NCI-H446 (cell line): ENCODE measurements at regions not wholly inside any gene's neighbourhood (a gene's known extent, or its start where the extent isn't known, plus 50 kb on each side); places are given as distances from the start of the nearest gene placed in this dataset.

ENCODE experiments used
- DNase-seq, 2 experiments: peaks; one replicate each; lab custom pipeline; 2025; lab: John Stamatoyannopoulos, UW

DNA sequence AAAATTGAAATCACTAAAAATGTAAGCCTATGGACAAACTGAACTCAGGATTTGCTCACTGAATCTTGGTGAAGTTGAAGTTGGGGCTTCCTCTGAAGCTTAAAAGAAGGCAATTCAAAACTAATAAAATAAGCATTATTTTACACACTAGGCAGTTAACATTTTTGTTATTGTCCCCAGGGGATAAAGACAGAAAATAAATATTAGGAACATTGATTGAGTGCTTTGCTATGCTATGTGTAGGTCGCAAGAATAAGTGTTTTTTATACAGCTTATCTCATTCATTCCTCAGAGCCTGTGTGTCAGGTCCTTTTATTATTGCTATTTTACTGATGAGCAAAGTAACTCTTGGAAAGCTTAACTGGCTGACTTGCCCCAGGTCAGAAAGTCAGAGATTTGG is 82.2 kb downstream of the ZNF608 start:
- DNase-seq: no peak

DNA sequence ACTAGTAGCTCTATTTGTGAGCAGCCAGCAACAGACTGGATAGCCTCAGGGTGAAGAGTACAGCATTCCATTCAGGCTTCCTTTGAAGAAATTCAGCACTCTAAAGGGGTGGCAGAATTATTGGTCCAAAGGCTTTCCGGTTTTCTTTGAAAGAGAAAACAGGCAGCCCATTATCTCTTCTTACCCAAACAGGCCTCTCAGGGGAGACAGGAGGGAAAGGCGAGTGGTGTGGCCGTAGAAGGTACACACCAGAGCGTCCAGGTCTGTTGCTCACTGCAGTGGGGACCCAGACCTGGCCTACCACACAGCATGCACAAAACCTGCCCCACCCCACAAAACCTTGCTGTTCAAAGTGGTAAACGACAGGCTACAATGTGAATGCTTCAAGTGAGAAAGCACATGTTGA is 83.3 kb downstream of the ZNF608 start:
- no peak for DNase-seq

DNA sequence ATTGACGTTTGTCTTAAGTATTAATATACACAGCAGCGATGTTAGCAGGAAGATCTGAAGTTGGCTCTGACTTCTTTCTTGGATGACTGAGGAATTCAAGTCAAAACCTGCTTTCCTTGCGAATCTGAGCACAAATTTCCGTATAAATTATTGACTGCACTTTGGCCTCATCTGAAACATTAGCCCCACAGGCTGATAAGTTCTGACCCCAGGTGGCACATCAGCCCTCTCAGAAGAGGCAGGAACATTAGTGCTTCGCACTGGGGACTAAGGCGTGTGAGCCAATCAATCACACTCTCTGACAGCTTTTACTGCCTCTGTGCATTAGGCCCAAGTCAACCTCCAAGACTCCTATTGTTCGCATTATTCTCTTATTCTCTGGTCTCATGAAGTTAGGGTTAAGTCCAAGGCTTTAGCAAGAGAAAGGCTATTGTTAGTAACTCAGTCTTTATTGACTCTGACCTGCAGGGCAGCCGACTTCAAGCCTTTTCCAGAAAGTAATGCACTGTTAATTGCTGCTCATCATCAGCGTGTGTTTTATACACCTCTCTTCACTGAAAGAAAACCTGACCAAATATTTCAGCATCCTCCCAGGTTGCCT is 84.2 kb downstream of the ZNF608 start:
- DNase-seq: peak in 1 of 2 experiments; percentile 25

DNA sequence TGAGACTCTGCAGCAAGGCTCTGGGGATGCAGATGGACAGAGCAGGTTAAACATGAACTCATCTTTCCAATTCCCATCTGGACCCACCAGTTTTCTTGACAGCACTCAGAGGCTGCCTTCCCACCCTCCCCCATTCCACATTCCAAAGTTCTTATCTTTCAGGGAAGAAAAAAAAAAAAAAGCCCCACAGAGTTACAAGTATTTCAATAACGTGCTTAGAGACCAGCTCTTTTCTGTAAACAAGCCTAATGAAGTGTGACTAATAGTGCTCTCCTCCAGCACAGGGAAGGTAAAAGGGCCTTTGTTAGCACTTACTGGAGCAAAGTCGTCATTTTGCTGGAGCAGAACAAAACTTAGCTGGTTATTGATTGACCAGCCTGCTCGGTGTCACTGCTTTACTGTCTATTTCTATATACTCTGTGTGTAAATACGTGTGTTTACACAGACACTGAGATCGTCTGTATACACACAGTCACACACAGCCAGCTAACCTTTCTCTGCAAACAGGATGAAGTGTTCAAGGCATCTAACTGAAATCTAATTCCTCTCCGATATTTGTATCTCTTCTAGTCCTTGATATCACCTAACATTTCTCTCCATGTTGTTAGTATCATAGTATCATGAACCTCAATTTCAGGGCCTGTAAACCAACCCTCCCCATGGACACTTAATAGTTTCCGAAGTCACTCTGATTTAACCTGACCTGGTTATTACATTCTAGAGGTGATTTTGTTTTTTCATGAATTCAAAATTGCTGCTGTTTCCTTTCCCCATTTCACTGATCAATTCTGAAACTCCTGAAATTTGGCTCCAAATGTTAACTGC is 84.9 kb downstream of the ZNF608 start:
- DNase-seq: peak; percentile 64 to 78

GRCh38 chr5:124660229-124661093 is 86.0 kb downstream of the ZNF608 start:
- DNase-seq: no peak

DNA sequence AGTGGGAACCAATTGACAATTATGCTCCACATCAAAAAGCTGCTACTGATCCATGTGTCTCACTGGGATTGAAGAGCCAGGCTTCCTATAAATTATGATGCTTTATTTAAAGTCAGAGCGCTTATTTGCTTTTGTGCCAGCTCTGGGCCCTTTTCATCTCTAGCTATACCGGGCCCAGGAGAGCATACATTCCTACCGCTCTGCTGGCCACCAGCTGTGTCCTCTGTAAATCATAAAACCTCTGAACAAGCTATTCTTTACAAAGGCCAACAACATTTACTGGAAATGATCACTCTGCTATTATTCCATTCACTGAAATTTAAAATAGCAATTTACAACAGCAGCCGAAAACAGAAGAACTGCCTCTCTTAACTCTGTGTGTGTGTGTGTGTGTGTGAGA is 86.6 kb downstream of the ZNF608 start:
- DNase-seq: peak; percentile 14 to 26

DNA sequence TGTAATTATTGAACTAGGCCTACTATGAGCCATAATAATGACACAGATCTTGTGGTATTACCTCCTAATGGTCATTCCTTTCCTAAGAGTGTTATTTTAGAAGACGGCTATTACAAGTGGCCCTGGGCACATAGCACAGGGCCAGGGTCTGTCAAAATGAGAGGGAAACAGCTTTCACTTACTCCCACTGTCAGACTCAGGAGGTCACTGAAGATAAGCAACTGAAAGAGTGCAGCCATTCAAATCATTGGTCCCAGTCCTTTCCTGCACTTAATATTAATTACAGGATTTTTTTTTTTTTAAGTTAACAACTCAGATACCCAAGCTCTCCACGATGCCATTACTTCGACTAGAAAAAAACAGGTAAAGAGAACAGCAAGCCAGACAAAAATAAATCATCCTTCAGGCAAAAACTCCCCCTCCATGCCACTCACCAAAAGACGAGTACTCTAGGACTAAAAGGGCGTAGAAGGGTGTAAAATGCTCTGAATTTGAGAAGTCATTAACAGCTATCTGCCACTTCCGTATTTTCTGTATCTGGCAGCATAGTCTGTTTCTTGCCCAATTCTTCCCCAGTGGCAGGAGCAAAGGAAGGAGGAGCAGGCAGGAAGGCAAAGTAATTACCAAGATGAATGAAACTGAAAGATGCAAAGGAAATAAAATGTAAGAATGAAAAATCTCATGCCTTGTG is 87.4 kb downstream of the ZNF608 start:
- DNase-seq: no peak

DNA sequence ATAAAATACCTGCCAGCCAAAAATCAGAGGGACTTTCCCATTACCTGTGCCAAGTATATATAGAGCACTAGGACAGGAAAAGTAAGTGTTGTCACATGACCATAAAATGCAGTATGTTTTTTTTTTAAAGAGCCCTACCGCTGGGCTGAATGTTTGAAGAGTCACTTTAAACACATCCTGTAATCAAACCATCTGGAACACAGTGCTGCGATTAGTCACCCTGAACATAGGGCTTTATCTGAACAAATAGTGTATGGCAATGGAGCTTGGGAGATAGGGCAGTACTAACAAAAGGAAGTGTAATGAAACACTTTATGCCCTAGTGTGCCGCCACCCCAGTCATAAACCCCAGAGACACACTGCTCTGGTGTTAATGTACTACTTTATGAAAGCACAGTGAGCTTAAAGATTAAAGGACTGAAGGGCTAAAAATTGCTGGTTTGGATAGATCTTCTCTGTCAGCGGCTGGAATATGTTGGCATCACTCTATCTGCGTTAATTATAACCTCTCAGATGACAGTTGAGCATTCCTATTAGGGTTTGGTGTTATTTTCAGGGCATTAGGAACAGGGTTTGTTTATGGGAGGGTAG is 90.4 kb downstream of the ZNF608 start:
- peak; percentile 55 to 73 for DNase-seq

- DNase-seq: peak; percentile 28 to 60
These were observed 91.1 kb downstream of the ZNF608 start for GRCh38 chr5:124655251-124655917.

GRCh38 chr5:124654418-124654817 is 92.0 kb downstream of the ZNF608 start:
- DNase-seq: peak in 1 of 2 experiments; percentile 63

DNA sequence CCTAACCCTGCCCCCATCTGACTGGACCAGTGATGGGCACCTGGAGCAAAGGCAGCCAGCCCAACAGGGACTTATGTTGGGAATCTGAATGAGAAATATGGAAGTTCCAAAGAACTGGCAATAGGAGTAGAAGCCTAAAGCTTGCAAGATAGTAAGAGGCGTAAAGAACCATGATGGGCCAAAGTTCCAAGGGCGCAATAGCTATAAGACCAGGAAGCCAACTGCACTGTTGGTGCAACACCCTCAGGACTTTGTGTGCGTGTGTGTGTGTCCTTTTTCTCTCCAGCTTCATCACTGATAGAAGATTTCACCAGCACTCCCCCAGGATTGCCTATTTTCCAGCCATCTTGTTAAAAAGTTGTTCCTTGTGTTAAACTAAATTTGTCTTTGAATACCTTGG is 92.8 kb downstream of the ZNF608 start:
- DNase-seq: no peak

DNA sequence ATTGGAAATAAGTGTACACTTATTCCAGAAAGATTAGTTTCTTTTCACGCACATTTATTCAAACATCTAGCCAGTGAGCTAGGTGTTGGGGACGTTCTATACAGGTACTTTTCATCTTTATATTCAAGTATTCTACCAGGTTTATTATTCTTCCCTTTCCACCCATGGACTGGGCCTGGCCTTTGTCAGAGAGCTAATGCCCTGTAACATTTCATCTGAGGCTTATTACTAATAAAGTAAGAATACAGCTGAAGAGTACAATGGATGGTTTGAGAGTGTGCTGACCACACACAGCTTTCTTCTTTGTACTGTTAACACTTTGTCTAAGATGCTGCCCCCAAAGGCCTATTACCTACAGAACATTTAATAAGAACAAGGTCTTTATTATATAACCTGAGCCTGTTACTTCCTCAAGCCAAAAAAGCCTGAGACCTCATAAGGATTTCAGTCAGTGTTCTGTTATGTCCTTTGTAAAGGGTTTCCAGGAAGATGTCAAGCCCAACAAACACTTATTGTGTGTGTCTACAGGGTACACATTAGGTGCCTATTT is 93.5 kb downstream of the ZNF608 start:
- DNase-seq: no peak

GRCh38 chr5:124652514-124652819 is 94.0 kb downstream of the ZNF608 start:
- no peak for DNase-seq

DNA sequence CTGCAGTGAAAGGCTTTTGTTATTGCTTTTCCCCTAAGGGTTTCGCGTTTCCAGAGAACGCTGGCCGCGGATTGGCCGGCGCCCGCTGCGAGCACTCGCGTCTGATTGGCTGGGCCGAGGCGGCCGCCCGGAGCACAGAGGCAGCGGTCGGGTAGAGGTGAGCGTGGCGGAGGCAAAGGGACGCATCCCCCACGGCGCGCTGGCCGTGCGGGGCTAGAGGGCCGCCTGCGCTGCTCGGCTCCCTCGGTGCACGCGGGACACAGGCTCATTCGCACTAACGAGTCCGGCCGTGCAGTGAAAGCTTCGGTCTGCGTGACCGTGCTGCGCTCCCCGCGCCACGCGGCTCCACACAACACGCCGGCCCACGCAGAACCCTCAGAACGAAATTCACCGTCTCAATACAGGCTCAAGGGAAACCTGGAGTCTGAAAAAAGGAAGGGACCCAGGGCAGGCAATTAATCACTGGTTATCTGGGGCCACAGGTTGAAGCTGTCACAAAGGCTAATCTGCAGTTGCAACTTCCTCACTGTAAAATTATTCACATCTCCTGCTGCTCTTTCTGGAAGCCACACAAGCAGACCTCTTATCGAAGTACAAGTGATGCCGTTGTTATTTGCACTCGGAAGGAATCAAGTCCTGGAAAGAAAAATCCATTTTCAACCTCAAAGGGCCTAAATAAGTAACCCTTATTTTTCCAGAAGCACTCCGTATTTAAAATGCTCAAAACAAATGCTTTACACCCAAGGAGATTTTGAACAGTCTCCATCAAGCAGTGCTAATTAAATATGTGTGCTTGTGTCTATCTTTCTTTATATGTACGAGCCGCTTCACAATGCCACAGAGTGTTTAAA is 94.6 kb downstream of the ZNF608 start:
- peak; percentile 57 to 87 for DNase-seq

GRCh38 chr5:124650951-124651662 is 95.3 kb downstream of the ZNF608 start:
- no peak for DNase-seq

DNA sequence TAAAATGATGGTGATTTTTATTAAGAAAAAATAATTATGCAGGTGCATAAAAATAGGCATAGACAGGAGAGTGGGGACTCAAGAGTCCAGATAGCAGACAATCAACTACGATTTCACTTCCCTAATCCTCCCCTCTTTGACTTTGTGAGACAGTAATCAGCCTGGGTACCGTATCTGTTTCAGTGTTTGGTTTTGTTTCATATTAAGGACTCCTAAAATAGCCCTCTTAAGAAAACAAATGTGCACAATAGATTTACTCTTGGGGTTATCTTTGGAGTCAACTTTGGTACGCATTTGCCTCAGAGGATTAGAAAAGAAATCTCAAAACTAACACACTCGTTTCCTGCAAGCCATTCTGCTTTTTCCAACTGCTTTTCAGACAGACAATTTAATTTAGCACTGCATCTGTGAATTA is 96.3 kb downstream of the ZNF608 start:
- DNase-seq: no peak

DNA sequence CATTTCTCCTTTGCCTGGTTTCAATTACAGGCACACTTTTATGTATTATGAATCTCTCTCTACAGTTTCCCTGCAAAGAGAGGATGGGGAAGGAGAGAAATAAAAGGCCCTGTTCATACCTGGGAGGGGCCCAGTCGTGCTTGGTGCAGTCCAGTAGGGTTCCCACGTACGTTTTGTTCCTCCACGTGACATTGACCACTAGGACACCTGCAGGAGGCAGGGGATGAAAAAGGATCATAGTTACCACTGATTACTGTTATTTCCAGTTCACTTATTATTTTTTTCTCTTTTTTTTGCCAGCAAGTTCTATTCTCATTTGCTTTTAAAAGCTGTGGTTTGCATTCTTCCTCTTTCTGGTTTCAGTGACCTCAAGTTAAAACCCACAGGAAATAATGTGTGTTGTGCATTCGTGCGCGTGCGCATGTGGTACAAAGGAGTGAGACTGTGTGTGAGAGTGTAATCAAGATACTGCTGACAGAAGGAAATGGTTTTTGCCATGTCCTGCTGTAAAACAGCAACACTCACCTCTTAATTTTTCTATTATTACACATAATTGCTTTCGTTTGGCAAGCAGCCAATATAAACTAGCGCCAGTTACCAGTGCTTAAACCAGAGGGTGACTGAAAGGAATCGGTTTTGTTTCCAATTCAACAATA is 96.8 kb downstream of the ZNF608 start:
- DNase-seq: peak; percentile 18 to 67

DNA sequence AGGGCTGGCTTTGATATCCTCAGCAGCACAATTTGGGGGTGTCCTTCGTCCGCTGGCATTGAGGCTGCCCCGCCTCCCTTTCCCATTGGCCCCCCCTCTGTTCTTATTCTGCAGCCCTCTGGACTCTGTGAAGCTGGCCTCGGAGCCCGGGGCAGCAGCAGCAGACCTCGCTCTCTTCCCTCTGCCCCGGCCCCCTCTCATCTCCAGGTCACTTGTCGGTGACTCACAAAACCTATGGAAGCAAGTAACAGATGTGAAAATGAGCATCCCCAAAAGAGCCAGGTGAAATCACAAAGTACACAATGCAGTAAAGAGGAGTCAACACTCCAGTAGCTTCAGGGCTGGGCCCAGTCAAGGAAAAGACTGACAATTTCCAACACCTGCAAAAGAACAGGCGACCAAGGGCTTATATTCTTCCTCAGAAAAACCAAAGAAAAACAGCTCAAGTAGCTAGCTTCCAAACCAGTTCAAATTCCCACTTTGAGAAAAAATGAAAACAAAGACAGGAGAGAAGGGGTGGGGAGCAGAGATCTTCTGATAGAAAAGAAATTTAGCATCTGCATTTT is 97.5 kb downstream of the ZNF608 start:
- DNase-seq: no peak
